GM23248 (cell line): ENCODE measurements at regions not wholly inside any gene's neighbourhood (a gene's known extent, or its start where the extent isn't known, plus 50 kb on each side); places are given as distances from the start of the nearest gene placed in this dataset.

Experiments
- EZH2 ChIP-seq: fragments of 200-600 bp; sonication (generic); IDR thresholded peaks from 2 replicates; pipeline ENCODE4 v1.6.1; 2018; ENCODE audit warnings: antibody characterized with exemption, mild to moderate bottlenecking; ENCODE audit not compliant: insufficient read depth, poor library complexity, severe bottlenecking
- EZH2phosphoT487 ChIP-seq: fragments of 200-600 bp; sonication (generic); IDR thresholded peaks from 2 replicates; pipeline ENCODE4 v1.6.1; 2018; ENCODE audit warnings: antibody characterized with exemption, moderate library complexity, mild to moderate bottlenecking, low read depth; ENCODE audit not compliant: insufficient read depth

DNA sequence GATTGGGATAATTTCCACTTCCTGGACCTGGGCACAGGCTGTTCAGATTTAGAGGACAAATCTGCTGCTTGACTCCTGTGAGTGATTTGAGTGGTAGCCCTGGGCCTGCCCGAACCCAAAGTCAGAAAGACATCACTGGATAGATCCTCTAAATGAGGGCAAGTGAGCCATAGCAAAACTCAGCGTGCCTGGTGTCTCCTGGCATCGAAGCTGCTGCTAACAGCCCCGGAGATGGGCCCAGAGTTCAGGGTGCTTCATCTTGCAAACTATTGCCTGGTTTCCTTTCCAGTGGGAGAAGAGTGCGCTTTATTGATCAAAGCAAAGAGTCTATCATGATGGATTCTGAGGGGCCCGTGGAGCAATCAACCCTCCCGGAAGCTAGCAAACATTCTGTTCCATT is 153.1 kb upstream of the KLHL29 start:
- TF ChIP-seq EZH2phosphoT487 (no peak), EZH2 (no peak)
